ENCODE measurements at regions not wholly inside any gene's neighbourhood (a gene's known extent, or its start where the extent isn't known, plus 50 kb on each side); places are given as distances from the start of the nearest gene placed in this dataset.
"Not testable (repeated sequence)": the region's sequence is repeated elsewhere in the genome, so short reads cannot be mapped to it uniquely, and the experiment has no call there.

GRCh38 chr12:68480526-68480925 lies 130.2 kb upstream of the RAP1B start:
- DNase-seq: no peak

GRCh38 chr12:68481181-68481941 lies 129.3 kb upstream of the RAP1B start:
- DNase-seq: no peak

GRCh38 chr12:68482014-68482413 lies 128.7 kb upstream of the RAP1B start:
- DNase-seq: no peak

DNA sequence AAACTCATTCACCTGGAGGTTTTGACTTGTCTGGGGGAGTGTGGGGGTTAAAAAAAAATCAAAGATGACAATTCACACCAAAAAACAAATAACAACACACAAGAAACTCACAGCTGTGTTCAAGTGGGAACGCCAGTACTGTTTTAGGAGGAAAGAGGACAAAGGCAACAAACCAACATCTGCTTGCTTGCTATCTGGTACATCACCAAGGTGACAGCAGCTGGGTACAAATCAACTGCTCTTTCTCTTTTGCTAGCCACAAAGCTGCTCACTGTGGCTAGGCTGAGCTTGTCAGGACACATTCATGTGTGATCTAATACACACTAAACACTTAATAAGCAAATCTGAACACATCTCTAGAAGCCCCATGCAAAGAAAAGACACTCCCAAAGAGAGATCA lies 128.0 kb upstream of the RAP1B start:
- DNase-seq: no peak

DNA sequence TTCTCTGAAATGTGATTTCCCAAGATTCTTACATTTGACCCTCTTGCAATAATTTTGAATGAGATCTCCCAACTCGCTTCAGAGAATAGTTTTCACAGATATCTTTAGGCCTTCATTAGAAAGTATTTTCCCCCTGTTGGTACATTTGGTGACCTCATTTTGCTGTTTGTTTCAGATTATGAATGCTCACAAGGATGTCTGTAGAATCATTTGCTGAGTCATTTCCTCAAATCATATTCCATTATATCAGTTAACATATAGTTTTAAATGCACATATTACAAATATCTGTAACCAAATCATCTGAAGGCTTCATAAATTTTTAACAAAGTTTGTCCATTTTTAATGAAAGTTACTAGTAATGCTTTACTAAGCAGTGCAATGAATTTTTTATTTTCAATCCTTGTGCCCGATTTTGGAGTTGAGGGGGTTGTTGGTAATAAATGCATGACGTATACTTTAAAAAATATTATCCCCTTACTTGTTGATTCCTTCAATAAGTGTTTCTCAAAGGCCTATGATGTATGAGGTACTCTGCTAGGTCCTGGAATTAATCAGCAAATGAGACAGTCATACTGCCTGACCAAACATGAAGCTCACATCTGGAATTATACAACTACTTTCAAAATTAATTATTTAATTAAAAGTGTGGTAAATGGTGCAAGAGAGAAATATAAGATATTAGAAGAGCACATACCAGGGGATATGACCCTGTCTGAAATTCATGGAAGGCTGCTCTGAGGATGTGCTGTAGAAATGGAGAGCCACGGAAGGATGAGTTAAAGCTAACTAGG lies 126.9 kb upstream of the RAP1B start:
- DNase-seq: no peak

DNA sequence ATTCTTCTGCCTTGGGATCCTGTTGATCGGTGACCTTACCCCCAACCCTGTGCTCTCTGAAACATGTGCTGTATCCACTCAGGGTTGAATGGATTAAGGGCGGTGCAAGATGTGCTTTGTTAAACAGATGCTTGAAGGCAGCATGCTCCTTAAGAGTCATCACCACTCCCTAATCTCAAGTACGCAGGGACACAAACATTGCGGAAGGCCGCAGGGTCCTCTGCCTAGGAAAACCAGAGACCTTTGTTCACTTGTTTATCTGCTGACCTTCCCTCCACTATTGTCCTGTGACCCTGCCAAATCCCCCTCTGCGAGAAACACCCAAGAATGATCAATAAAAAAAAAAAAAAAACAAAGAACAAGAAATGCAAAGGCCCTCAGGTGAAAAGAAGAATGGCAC lies 126.1 kb upstream of the RAP1B start:
- not testable (repeated sequence) for DNase-seq

- DNase-seq: not testable (repeated sequence)
These were observed 124.2 kb upstream of the RAP1B start for GRCh38 chr12:68486449-68486848.

DNA sequence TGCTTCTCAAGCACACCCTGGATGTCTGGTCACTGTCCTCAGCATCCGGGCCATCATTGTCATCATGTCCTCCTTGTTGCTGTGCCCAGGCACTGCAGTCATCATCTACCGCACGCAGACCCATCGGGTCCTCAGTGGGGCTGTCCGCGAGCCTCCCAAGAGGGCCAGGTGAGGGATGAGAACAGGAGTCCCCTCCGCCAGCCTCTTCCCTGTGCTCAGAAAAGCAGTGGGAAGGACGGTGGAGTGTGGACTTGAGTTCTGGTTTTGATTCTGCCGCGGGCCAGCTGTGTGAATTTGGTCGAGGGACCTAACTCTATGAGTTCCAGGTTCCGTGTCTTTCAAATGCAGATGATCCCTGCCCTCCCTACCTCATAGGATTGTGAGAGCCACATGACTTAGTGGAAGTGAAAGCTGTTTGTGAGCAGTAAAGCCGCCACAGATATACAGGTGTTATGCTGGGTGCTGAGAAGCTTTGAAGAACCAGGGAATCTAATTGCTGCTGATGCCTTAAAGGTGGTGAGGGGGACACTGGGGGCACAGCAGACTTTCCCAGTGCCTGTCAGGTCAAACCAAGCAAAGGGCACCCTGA lies 122.9 kb upstream of the RAP1B start:
- no peak for DNase-seq

DNA sequence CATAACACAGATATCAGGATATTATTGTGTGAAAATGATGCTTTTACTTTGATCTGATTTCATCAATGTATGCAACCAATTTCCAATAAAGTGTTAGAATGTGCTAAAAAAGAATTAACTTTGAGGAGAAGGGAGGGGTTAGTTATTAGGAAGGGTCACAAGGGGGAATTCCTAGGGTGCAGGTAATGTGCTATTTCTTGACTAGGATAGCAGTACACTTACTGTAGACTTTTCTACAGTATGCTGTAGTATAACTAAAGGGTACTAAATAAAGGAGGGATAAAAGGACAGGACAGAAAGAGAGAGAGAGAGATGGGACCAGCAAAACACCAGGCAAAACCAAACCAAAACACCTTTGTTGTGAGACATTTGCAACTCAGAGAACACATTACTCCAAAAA lies 121.4 kb upstream of the RAP1B start:
- no peak for DNase-seq

GRCh38 chr12:68490476-68490875 lies 120.2 kb upstream of the RAP1B start:
- DNase-seq: no peak

GRCh38 chr12:68491204-68491960 lies 119.3 kb upstream of the RAP1B start:
- no peak for DNase-seq

GRCh38 chr12:68495336-68496070 lies 115.2 kb upstream of the RAP1B start:
- DNase-seq: no peak

DNA sequence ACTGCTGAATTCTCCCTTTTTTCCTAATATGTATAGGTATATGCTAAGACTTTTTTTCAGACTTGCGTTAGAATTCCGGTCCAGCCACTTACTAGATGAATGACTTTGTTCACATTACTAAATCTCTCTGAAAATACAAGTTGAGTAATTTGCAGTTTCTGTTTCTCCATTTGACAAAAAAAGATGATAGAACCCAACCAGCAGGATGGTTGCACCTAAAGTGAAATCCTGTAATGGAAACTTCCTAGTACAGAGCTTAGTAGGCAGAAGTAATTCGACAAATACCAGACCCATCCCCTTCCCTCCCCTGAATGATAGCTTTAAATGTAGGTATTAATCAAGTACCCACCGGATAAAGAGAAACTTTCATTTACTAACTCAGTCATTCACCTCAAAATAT lies 113.6 kb upstream of the RAP1B start:
- DNase-seq: no peak

DNA sequence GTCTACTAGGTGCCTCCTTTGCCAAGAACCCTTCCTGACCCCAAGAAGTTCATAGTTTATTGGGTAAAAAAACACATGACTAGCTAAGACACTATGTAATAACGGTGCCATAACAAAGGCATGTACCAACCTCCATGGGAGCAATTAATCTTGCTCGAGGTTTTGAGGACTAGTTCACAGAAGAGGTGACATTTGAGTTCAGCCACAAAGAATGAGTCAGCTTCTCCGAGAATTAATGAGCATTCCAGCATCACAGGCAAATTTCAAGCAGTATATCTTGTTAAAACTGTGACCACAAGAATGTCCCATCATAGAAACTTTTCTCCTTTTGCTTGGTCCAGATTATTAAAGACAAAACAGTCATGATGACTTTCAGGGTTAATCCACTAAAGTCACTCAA lies 113.0 kb upstream of the RAP1B start:
- no peak for DNase-seq

DNA sequence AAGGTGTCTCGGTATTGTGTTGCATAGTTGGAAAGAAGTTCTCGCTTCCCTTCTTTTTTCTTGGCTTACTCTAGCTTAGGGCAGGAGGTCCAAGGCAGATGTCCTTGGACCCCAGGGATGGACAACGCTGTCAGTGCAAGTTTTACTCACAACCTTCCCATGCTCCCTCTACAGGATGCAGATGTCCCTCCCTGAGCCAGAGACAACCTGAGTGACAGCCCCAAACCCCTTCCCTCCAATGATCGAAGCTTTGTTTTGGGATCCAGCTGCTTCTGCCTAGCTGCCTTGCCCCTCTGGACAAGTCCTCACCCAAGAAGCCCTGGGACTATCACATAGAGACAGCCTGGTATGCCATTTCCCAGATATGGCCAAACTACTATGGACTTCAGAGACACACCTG lies 112.0 kb upstream of the RAP1B start:
- no peak for DNase-seq

GRCh38 chr12:68499616-68500015 lies 111.1 kb upstream of the RAP1B start:
- no peak for DNase-seq

DNA sequence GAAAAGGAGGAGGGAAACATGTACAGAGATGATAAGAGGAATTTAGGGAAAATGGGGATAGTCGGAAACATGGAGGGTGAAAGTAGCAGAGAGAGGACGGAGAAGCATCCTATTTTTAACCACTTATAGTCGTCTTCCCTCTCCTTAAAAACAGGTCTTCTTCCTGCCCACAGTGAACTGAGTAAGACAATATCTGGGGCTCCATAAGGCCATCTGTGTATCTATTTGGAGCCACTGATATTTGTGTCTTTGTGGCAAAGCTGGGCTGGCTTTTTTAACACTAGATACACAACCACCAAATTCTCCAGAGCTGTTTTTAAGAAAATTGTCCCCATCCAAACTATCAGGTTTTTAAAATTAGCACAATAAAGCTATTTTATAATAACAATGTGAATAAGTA lies 109.5 kb upstream of the RAP1B start:
- no peak for DNase-seq

DNA sequence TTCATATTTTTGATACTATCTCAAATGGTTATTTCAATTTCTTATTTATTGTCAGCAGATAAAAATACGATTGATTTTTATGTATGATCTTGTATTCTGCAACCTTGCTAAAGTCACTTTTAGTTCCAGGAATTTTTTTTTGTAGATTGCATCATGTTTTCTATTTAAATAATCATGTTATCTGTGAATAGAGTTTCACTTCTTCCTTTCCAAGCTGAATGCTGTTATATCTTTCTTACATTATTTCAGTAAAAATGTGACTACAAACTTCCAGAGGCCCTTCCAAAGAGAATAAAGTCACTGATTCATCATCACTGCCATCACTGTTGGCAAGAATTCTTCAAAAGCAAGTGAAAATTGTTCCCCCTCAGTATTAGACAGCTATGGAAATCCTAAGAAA lies 104.7 kb upstream of the RAP1B start:
- DNase-seq: no peak

DNA sequence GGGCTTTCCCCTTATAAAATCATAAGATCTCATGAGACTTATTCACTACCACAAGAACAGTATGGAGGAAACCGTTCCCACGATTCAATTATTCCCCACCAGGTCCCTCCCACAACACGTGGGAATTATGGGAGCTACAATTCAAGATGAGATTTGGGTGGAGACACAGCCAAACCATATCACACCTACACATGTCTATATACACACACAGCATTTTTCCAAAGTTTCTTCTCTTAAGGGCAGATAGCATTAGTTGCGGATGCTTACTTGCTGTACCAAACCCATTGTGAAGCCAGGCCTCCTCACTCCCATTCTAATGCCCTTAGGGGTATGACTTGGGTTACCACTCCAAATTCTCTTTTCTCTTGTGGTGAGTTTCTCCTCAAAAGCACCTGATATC lies 104.1 kb upstream of the RAP1B start:
- DNase-seq: no peak

GRCh38 chr12:68507657-68508056 lies 103.0 kb upstream of the RAP1B start:
- DNase-seq: no peak

DNA sequence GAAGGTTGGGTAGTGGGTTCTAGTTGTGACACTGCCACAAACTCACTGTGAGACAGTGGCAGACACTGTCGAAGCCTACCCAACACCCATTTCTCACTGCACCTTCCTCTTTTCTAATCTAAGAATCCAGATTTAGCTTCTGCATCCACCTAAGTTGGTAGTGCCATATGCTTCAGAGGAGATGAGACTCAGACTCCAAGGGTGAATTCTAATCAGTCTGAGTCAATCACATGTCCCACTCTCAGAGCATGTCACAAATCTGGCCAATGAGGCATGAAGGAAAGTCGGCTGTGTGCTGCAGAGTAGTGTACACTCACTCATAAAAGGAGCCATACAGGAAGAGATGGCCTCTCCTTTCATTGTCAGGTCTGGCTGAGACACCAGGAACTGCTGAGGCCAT lies 102.1 kb upstream of the RAP1B start:
- DNase-seq: no peak

DNA sequence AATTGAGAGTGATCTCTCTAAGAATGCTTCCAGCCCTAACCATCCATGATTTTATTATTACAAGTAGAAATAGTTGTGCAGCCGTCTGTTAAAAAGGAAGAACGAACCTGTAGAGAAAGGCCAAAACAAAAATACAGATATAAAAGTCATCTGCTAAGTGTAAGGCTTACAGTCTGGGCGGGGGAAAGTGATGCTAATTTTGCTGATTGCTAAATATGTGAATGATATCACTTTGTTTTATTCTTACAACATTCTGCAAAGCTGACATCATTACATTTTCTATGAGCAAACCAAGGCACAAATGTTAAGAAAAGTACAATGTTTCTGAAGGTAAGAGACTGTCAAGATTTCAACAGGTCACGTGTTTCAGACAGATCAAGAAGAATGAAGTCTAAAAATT lies 101.5 kb upstream of the RAP1B start:
- no peak for DNase-seq

- DNase-seq: no peak
These were observed 100.3 kb upstream of the RAP1B start for GRCh38 chr12:68510397-68510796.

All from NCI-H1092 (cell line).